Ovary (tissue), 3 donors: ENCODE measurements at regions not wholly inside any gene's neighbourhood (a gene's known extent, or its start where the extent isn't known, plus 50 kb on each side); places are given as distances from the start of the nearest gene placed in this dataset.

Experiments
- EP300 ChIP-seq: sonication (generic); formaldehyde crosslinking; IDR thresholded peaks from one replicate; pipeline ENCODE4 v1.6.1; 2017; ENCODE audit warnings: antibody characterized with exemption
- POLR2A ChIP-seq: fragments of 450-650 bp; IDR thresholded peaks from one replicate; pipeline ENCODE4 v1.6.1; 2017; ENCODE audit warnings: antibody characterized with exemption, mild to moderate bottlenecking, moderate library complexity
- TF ChIP-seq, protein P1 (sequence below), 3 donors: fragments of 450-650 bp in 2 of 3; fragments of 200-600 bp in 1 of 3; IDR thresholded peaks; one replicate each; pipeline versions ENCODE4 v1.5.1 to v1.8.0; 2016 to 2022; ENCODE audit warnings: antibody characterized with exemption in 3 of 3, mild to moderate bottlenecking in 1 of 3
- donor health status: DM: no; HTN: no; CAD: no.

DNA sequence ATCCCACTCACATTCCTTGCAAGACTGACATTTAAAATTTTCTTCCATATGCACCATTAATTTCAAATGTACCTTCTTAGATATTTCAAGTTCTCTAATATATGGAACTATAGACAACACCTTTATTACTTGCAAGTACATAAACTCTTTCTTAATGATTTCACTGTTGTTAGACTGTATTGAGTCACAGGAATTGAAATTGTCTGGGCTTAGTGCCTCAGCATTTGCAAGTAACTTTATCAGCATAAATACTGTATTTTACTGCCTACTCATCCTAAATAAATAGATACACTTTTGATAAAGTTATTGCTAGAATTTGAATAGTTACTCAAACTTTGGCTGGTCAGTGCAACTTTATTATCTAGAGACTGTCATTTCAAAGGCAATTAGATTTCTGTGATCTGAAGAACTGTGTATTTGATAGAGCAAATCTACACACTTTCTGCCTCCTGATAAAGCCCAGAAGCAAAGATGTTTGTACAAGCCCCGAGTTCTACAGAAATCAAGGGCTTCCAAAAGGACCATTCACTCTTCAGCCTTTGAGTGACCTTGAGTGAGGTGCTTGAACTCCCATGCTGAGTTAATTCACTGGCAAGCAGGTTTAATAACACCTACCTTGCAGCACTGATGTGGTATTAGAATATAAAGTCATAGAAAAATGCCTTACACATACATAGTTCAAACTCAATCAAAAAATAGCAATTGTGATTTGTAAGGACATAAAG is 91.6 kb downstream of the COX7C start:
- TF ChIP-seq, protein P1, sequence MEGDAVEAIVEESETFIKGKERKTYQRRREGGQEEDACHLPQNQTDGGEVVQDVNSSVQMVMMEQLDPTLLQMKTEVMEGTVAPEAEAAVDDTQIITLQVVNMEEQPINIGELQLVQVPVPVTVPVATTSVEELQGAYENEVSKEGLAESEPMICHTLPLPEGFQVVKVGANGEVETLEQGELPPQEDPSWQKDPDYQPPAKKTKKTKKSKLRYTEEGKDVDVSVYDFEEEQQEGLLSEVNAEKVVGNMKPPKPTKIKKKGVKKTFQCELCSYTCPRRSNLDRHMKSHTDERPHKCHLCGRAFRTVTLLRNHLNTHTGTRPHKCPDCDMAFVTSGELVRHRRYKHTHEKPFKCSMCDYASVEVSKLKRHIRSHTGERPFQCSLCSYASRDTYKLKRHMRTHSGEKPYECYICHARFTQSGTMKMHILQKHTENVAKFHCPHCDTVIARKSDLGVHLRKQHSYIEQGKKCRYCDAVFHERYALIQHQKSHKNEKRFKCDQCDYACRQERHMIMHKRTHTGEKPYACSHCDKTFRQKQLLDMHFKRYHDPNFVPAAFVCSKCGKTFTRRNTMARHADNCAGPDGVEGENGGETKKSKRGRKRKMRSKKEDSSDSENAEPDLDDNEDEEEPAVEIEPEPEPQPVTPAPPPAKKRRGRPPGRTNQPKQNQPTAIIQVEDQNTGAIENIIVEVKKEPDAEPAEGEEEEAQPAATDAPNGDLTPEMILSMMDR (IDR thresholded peaks at IDR 0.05) = no peak
- TF ChIP-seq POLR2A (no peak), EP300 (no peak)
